ENCODE measurements at regions not wholly inside any gene's neighbourhood (a gene's known extent, or its start where the extent isn't known, plus 50 kb on each side); places are given as distances from the start of the nearest gene placed in this dataset.

- H3K27ac ChIP-seq (ENCODE audit: low read depth, low read length, severe bottlenecking), result no peak overlapping the region
- no peaks in the 10 kb centered on the region for H3K36me3 ChIP-seq (ENCODE audit: control insufficient read depth, insufficient read depth, low read length)
- 84 to 89% methylated on average over 4 to 6 of the region's 15 CpGs for WGBS, 2 experiments (ENCODE audit: insufficient coverage in 2 of 2)
- H3K9me3 ChIP-seq (ENCODE audit: control insufficient read depth, low read length), result no peaks in the 10 kb centered on the region
- no peak overlapping the region for H3K4me3 ChIP-seq (ENCODE audit: extremely low read depth, insufficient read depth, low read length, poor library complexity, severe bottlenecking)
- H3K4me1 ChIP-seq (ENCODE audit: control insufficient read depth, insufficient read depth, low read length, poor library complexity, severe bottlenecking), result no peaks in the 10 kb centered on the region
Measured at GRCh38 chr13:91295712-91296410, 51.6 kb upstream of the MIR17HG start.

- no peaks in the 10 kb centered on the region for H3K36me3 ChIP-seq (ENCODE audit: control insufficient read depth, insufficient read depth, low read length)
- no peaks in the 10 kb centered on the region for H3K4me1 ChIP-seq (ENCODE audit: control insufficient read depth, insufficient read depth, low read length, poor library complexity, severe bottlenecking)
- no peak overlapping the region for H3K4me3 ChIP-seq (ENCODE audit: extremely low read depth, insufficient read depth, low read length, poor library complexity, severe bottlenecking)
- WGBS, 2 experiments (ENCODE audit: insufficient coverage in 2 of 2), result no CpG with 5 or more reads among the region's 2 CpGs
- no peak overlapping the region for H3K27ac ChIP-seq (ENCODE audit: low read depth, low read length, severe bottlenecking)
- no peaks in the 10 kb centered on the region for H3K9me3 ChIP-seq (ENCODE audit: control insufficient read depth, low read length)
Measured at GRCh38 chr13:91297503-91297902, 50.0 kb upstream of the MIR17HG start.

Data from mesodermal cell (in vitro differentiated cells).